ENCODE measurements at regions not wholly inside any gene's neighbourhood (a gene's known extent, or its start where the extent isn't known, plus 50 kb on each side); places are given as distances from the start of the nearest gene placed in this dataset.

DNA sequence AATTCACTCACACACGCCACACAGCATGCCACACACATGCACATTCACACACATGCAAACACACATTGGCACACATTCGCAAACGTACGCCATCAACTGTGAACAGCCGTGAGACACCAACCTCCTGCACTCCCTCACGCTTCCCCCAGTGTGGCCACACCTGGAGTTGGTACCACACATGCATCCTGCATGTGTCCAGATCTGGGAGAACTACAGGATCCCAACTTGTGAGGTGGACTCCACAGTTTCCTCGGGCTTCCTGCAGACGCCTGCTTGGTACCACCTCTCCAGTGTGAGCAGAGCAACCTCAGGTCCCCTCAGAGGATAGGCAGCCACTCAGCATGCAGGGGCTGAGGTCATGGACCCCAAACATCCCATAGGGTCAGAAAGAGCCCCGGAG is 239.0 kb downstream of the EIPR1 start:
- TF ChIP-seq, protein P1, sequence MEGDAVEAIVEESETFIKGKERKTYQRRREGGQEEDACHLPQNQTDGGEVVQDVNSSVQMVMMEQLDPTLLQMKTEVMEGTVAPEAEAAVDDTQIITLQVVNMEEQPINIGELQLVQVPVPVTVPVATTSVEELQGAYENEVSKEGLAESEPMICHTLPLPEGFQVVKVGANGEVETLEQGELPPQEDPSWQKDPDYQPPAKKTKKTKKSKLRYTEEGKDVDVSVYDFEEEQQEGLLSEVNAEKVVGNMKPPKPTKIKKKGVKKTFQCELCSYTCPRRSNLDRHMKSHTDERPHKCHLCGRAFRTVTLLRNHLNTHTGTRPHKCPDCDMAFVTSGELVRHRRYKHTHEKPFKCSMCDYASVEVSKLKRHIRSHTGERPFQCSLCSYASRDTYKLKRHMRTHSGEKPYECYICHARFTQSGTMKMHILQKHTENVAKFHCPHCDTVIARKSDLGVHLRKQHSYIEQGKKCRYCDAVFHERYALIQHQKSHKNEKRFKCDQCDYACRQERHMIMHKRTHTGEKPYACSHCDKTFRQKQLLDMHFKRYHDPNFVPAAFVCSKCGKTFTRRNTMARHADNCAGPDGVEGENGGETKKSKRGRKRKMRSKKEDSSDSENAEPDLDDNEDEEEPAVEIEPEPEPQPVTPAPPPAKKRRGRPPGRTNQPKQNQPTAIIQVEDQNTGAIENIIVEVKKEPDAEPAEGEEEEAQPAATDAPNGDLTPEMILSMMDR (IDR thresholded peaks at IDR 0.05): no peak
- DNase-seq (ENCODE audit: low spot score): no peak
- Histone ChIP-seq H3K36me3 (no peaks in the 10 kb centered on the region), H3K27me3 (replicated peaks; ENCODE audit: insufficient read depth) (no peaks in the 10 kb centered on the region), H3K9me3 (no peaks in the 10 kb centered on the region), H3K4me1 (ENCODE audit: control insufficient read depth in 1 of 2, low read depth in 2 of 2) (no peaks in the 10 kb centered on the region), H3K27ac (no peak overlapping the region), H3K4me3 (no peak overlapping the region)
- ATAC-seq (ENCODE audit: insufficient number of reproducible peaks, low FRiP score, low read depth): no peak

DNA sequence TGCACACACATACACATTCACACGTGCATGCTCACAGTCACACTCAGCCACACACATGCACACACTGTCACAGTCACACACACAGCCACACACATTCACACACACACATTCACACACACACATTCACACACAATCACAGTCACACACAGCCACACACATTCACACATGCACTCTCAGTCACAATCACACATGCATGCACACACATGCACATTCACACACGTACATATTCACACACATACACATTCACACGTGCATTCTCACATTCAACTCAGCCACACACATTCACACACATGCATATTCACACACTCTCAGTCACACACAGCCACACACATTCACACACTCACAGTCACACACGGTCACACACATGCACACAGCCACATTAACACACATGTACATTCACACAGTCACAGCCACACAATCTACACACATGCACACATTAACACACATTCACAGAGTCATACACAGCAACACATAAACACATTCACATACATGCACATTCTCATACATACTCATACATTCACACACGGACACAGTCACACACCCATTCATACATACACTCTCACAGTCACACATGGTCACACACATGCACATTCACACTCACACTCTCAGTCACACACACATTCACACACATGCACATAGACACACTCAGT is 239.8 kb downstream of the EIPR1 start:
- TF ChIP-seq, protein P1 (IDR thresholded peaks at IDR 0.05): no peak
- Histone ChIP-seq H3K4me3 (no peak overlapping the region), H3K4me1 (ENCODE audit: control insufficient read depth in 1 of 2, low read depth in 2 of 2) (no peaks in the 10 kb centered on the region), H3K36me3 (no peaks in the 10 kb centered on the region), H3K27ac (no peak overlapping the region), H3K9me3 (no peaks in the 10 kb centered on the region), H3K27me3 (replicated peaks; ENCODE audit: insufficient read depth) (no peaks in the 10 kb centered on the region)
- DNase-seq (ENCODE audit: low spot score): no peak
- no peak for ATAC-seq (ENCODE audit: insufficient number of reproducible peaks, low FRiP score, low read depth)

DNA sequence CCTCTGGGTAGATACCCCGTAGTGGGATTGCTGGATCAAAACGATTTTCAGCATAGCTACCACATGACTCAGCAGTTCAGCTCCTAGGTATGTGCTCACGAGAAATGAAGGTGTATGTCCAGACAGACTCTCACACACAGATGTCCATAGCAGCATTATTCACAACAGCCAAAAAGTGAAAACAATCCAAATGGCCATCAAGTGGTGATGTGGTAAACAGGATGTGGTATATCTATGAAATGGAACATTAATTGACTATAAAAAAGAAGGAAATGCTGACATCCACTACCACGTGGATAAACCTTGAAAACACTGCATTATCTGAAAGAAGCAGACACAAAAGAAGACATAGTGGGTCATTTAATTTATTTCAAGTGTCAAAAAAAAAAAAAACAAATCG is 241.9 kb downstream of the EIPR1 start:
- DNase-seq (ENCODE audit: low spot score) (no peak), ATAC-seq (ENCODE audit: insufficient number of reproducible peaks, low FRiP score, low read depth) (no peak)
- Histone ChIP-seq H3K36me3 (no peaks in the 10 kb centered on the region), H3K9me3 (no peaks in the 10 kb centered on the region), H3K27me3 (replicated peaks; ENCODE audit: insufficient read depth) (no peaks in the 10 kb centered on the region), H3K27ac (no peak overlapping the region), H3K4me3 (no peak overlapping the region), H3K4me1 (ENCODE audit: control insufficient read depth in 1 of 2, low read depth in 2 of 2) (no peaks in the 10 kb centered on the region)
- TF ChIP-seq, protein P1 (IDR thresholded peaks at IDR 0.05): no peak

DNA sequence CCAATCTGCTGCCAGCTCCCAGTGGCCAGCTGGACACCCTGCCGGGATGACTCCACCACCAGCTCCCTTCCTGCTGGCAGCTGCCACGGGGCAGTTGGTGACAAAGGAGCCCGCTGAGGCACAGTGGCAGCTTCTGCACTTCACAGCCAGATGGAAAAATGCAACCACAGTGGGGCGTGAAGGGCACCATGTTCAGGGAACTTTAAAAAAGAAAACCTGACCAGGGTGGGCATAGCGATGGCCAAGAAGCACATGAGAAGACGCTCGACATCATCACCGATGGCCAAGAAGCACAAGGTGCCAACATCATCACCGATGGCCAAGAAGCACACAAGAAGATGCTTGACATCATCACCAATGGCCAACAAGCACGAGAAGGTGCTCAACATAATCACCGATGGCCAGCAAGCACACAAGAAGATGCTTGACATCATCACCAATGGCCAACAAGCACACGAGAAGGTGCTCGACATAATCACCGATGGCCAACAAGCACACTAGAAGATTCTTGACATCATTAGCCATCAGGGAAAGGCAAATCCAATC is 243.5 kb downstream of the EIPR1 start:
- TF ChIP-seq, protein P1 (IDR thresholded peaks at IDR 0.05): no peak
- Histone ChIP-seq H3K9me3 (no peaks in the 10 kb centered on the region), H3K36me3 (no peaks in the 10 kb centered on the region), H3K27ac (no peak overlapping the region), H3K4me1 (ENCODE audit: control insufficient read depth in 1 of 2, low read depth in 2 of 2) (no peaks in the 10 kb centered on the region), H3K4me3 (no peak overlapping the region), H3K27me3 (replicated peaks; ENCODE audit: insufficient read depth) (no peaks in the 10 kb centered on the region)
- DNase-seq (ENCODE audit: low spot score) (no peak), ATAC-seq (ENCODE audit: insufficient number of reproducible peaks, low FRiP score, low read depth) (no peak)

DNA sequence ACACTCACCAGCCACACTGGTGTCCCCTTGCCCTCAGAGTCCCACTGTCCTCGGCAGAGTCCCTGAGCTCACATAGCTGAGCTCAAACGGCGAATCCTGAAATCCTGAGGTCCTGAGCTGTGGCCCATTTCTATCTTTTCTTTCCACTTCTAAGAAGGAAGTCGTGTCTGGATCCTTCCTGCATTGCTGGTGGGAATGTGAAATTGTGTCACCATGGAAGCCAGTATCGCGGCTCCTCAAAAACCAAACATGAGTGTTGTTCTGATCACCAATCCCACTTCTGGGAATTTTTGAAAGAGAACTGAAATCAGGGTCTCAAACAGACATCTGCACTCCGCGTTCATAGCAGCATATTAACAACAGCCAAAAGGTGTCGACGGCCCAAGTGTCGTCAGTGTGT is 244.7 kb downstream of the EIPR1 start:
- Histone ChIP-seq H3K4me1 (ENCODE audit: control insufficient read depth in 1 of 2, low read depth in 2 of 2) (no peaks in the 10 kb centered on the region), H3K9me3 (no peaks in the 10 kb centered on the region), H3K4me3 (no peak overlapping the region), H3K27ac (no peak overlapping the region), H3K27me3 (replicated peaks; ENCODE audit: insufficient read depth) (no peaks in the 10 kb centered on the region), H3K36me3 (no peaks in the 10 kb centered on the region)
- no peak for DNase-seq (ENCODE audit: low spot score)
- ATAC-seq (ENCODE audit: insufficient number of reproducible peaks, low FRiP score, low read depth): no peak
- TF ChIP-seq, protein P1 (IDR thresholded peaks at IDR 0.05): no peak
